Neural cell (in vitro differentiated cells): ENCODE measurements at regions not wholly inside any gene's neighbourhood (a gene's known extent, or its start where the extent isn't known, plus 50 kb on each side); places are given as distances from the start of the nearest gene placed in this dataset.
A peak's percentile ranks its signal among the peaks of the same experiment; 100 is the strongest.

Source experiments
- H2AFZ ChIP-seq: fragments of 200-600, 300-800 bp; sonication (generic), shearing (Covaris generic); 2 replicates; pipeline ENCODE4 v1.6.0; 2014; ENCODE audit warnings: low read depth, mild to moderate bottlenecking, antibody characterized with exemption, low read length, moderate library complexity
- H3F3A ChIP-seq: fragments of 200-600 bp; shearing (Covaris generic); 2 replicates; pipeline ENCODE4 v1.6.1; 2016; ENCODE audit warnings: mild to moderate bottlenecking, moderate library complexity, mixed read lengths, antibody characterized with exemption, low read length; ENCODE audit not compliant: insufficient read depth, poor library complexity, severe bottlenecking
- H3K27ac ChIP-seq: fragments of 200-600, 300-800 bp; sonication (generic), shearing (Covaris generic); 2 replicates; pipeline ENCODE4 v1.5.1; 2014; ENCODE audit warnings: mild to moderate bottlenecking, low read length, moderate library complexity
- H3K27me3 ChIP-seq: fragments of 300-800, 200-600 bp; sonication (generic), shearing (Covaris generic); 2 replicates; pipeline ENCODE4 v1.6.0; 2014; ENCODE audit warnings: mild to moderate bottlenecking, low read depth, low read length, moderate library complexity; ENCODE audit not compliant: insufficient read depth
- H3K36me3 ChIP-seq: fragments of 300-800, 200-600 bp; sonication (generic), shearing (Covaris generic); 2 replicates; pipeline ENCODE4 v1.5.1; 2014; ENCODE audit warnings: mild to moderate bottlenecking, antibody characterized with exemption, low read length, moderate library complexity; ENCODE audit not compliant: insufficient read depth
- H3K4me2 ChIP-seq: fragments of 300-800, 200-600 bp; sonication (generic), shearing (Covaris generic); 2 replicates; pipeline ENCODE4 v1.6.0; 2014; ENCODE audit warnings: mild to moderate bottlenecking, low read length
- H3K4me3 ChIP-seq: fragments of 300-800, 200-600 bp; sonication (generic), shearing (Covaris generic); 2 replicates; pipeline ENCODE4 v1.5.1; 2014; ENCODE audit warnings: mild to moderate bottlenecking, low read length, moderate library complexity
- H3K79me2 ChIP-seq: fragments of 200-600 bp; shearing (Covaris generic); replicated peaks from 2 replicates; pipeline ENCODE4 v1.6.0; 2014; ENCODE audit warnings: mild to moderate bottlenecking, low read length, moderate library complexity; ENCODE audit not compliant: insufficient read depth
- H3K9ac ChIP-seq: fragments of 300-800, 200-600 bp; sonication (generic), shearing (Covaris generic); 2 replicates; pipeline ENCODE4 v1.6.1; 2016; ENCODE audit warnings: mild to moderate bottlenecking, low read length, mixed read lengths
- H3K9me2 ChIP-seq: fragments of 200-600 bp; shearing (Covaris generic); 2 replicates; pipeline ENCODE4 v1.6.1; 2016; ENCODE audit warnings: mild to moderate bottlenecking, low read length, mixed read lengths; ENCODE audit not compliant: insufficient read depth
- H3K9me3 ChIP-seq: fragments of 200-600, 300-800 bp; sonication (generic), shearing (Covaris generic); 2 replicates; pipeline ENCODE4 v1.6.1; 2016; ENCODE audit warnings: mild to moderate bottlenecking, mixed run types, low read length, moderate library complexity, mixed read lengths
- H4K20me1 ChIP-seq: fragments of 200-600 bp; shearing (Covaris generic); 2 replicates; pipeline ENCODE4 v1.6.1; 2016; ENCODE audit warnings: mild to moderate bottlenecking, mixed run types; ENCODE audit not compliant: insufficient read depth
- EP300 ChIP-seq: fragments of 450-650 bp; conservative IDR thresholded peaks from 2 replicates; pipeline ENCODE4 v1.6.1; 2014; ENCODE audit warnings: antibody characterized with exemption, mild to moderate bottlenecking, moderate library complexity; ENCODE audit not compliant: poor library complexity, severe bottlenecking
- EZH2 ChIP-seq: fragments of 200-600, 300-800 bp; shearing (Covaris generic), sonication (generic); IDR thresholded peaks from 2 replicates; pipeline ENCODE4 v1.6.1; 2014; ENCODE audit warnings: antibody characterized with exemption, low read length, borderline replicate concordance, mild to moderate bottlenecking; ENCODE audit not compliant: insufficient read depth, poor library complexity, severe bottlenecking
- MXI1 ChIP-seq: fragments of 450-650 bp; conservative IDR thresholded peaks from 2 replicates; pipeline ENCODE4 v1.6.1; 2014; ENCODE audit warnings: antibody characterized with exemption, mild to moderate bottlenecking; ENCODE audit not compliant: poor library complexity, severe bottlenecking
- POLR2AphosphoS5 ChIP-seq: IDR thresholded peaks from 2 replicates; pipeline ENCODE4 v1.6.1; 2012
- RAD21 ChIP-seq: fragments of 450-650 bp; conservative IDR thresholded peaks from 2 replicates; pipeline ENCODE4 v1.6.1; 2014; ENCODE audit warnings: antibody characterized with exemption, mild to moderate bottlenecking, moderate library complexity
- SMC3 ChIP-seq: fragments of 450-650 bp; conservative IDR thresholded peaks from 2 replicates; pipeline ENCODE4 v1.6.1; 2014; ENCODE audit warnings: antibody characterized with exemption, mild to moderate bottlenecking, moderate library complexity; ENCODE audit not compliant: poor library complexity
- TAF1 ChIP-seq: IDR thresholded peaks from 2 replicates; pipeline ENCODE4 v1.6.1; 2012; ENCODE audit warnings: low read depth
- TF ChIP-seq, protein P1 (sequence below): IDR thresholded peaks from 2 replicates; pipeline ENCODE4 v1.6.1; 2012; ENCODE audit warnings: borderline replicate concordance
- TF ChIP-seq, protein P2 (sequence below): fragments of 450-650 bp; IDR thresholded peaks from 2 replicates; pipeline ENCODE4 v1.5.1; 2014; ENCODE audit warnings: antibody characterized with exemption, mild to moderate bottlenecking, moderate library complexity; ENCODE audit not compliant: poor library complexity, severe bottlenecking

DNA sequence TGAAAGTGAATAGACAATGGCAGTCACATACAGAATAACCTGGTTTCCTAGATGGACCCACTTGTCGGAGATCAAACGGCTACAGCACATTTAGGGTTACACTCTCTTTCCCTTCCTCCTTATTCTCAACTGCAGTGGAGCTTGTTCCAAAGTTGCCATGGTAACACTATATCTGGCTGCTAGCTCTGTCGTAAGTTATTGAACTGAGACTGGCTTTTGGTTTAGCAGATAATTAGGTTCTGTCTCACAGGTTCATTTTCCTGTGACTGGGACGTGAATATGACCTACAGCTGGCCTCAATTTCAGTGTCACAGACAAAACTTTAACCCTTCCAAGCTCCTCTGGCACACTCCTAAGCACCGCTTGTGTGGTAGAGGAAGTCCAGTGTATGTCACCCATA lies 875.8 kb downstream of the USP25 start:
- Histone ChIP-seq H3K4me3 (peak overlapping the region; percentile 49), H3K27ac (peak overlapping the region; percentile 76)
- TF ChIP-seq MXI1 (no peak), POLR2AphosphoS5 (peak; percentile 52), SMC3 (peak; percentile 40), EP300 (peak; percentile 82), EZH2 (no peak), TAF1 (no peak), RAD21 (peak; percentile 50)
- TF ChIP-seq, protein P1, sequence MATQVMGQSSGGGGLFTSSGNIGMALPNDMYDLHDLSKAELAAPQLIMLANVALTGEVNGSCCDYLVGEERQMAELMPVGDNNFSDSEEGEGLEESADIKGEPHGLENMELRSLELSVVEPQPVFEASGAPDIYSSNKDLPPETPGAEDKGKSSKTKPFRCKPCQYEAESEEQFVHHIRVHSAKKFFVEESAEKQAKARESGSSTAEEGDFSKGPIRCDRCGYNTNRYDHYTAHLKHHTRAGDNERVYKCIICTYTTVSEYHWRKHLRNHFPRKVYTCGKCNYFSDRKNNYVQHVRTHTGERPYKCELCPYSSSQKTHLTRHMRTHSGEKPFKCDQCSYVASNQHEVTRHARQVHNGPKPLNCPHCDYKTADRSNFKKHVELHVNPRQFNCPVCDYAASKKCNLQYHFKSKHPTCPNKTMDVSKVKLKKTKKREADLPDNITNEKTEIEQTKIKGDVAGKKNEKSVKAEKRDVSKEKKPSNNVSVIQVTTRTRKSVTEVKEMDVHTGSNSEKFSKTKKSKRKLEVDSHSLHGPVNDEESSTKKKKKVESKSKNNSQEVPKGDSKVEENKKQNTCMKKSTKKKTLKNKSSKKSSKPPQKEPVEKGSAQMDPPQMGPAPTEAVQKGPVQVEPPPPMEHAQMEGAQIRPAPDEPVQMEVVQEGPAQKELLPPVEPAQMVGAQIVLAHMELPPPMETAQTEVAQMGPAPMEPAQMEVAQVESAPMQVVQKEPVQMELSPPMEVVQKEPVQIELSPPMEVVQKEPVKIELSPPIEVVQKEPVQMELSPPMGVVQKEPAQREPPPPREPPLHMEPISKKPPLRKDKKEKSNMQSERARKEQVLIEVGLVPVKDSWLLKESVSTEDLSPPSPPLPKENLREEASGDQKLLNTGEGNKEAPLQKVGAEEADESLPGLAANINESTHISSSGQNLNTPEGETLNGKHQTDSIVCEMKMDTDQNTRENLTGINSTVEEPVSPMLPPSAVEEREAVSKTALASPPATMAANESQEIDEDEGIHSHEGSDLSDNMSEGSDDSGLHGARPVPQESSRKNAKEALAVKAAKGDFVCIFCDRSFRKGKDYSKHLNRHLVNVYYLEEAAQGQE, result no peak
- TF ChIP-seq, protein P2, sequence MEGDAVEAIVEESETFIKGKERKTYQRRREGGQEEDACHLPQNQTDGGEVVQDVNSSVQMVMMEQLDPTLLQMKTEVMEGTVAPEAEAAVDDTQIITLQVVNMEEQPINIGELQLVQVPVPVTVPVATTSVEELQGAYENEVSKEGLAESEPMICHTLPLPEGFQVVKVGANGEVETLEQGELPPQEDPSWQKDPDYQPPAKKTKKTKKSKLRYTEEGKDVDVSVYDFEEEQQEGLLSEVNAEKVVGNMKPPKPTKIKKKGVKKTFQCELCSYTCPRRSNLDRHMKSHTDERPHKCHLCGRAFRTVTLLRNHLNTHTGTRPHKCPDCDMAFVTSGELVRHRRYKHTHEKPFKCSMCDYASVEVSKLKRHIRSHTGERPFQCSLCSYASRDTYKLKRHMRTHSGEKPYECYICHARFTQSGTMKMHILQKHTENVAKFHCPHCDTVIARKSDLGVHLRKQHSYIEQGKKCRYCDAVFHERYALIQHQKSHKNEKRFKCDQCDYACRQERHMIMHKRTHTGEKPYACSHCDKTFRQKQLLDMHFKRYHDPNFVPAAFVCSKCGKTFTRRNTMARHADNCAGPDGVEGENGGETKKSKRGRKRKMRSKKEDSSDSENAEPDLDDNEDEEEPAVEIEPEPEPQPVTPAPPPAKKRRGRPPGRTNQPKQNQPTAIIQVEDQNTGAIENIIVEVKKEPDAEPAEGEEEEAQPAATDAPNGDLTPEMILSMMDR, result no peak

DNA sequence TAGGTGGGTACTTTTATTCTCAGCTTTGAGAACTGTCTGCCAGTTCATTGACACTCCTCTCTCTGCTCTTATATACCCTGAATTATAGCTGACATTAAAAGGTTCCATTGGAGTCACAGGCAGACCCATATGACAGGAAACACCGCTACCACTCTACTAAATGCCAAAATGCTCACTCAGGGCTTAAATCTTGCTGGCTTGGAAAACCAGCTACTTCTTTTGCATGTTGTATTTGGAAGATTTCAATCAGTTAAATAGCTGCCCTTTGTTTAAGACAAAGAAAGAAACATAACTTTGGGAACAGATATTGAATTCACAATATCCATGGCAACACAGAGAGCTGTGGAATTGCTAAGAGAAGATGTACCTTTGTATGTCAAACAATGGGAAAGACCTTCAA lies 876.5 kb downstream of the USP25 start:
- H4K20me1 ChIP-seq, result no peaks in the 10 kb centered on the region
- no peaks in the 10 kb centered on the region for H3K9me2 ChIP-seq
- H2AFZ ChIP-seq, result no peak overlapping the region
- H3K4me3 ChIP-seq, result peak overlapping the region; percentile 22
- H3K9me3 ChIP-seq, result no peaks in the 10 kb centered on the region
- H3F3A ChIP-seq, result no peaks in the 10 kb centered on the region
- H3K79me2 ChIP-seq, result no peaks in the 10 kb centered on the region
- no peaks in the 10 kb centered on the region for H3K36me3 ChIP-seq
- H3K9ac ChIP-seq, result peak overlapping the region; percentile 14
- H3K27me3 ChIP-seq, result no peaks in the 10 kb centered on the region
- peak overlapping the region; percentile 76 for H3K27ac ChIP-seq
- TF ChIP-seq EP300 (peak; percentile 33), POLR2AphosphoS5 (no peak), RAD21 (no peak), EZH2 (no peak)
- peak overlapping the region; percentile 64 for H3K4me2 ChIP-seq

More for the DNA sequence above, 875.8 kb downstream of the USP25 start:
- Histone ChIP-seq H3K27me3 (no peaks in the 10 kb centered on the region), H3K9ac (peak overlapping the region; percentile 32), H3K9me2 (no peaks in the 10 kb centered on the region), H3K4me2 (peak overlapping the region; percentile 64), H4K20me1 (no peaks in the 10 kb centered on the region), H3K79me2 (no peaks in the 10 kb centered on the region), H3F3A (no peaks in the 10 kb centered on the region), H3K36me3 (no peaks in the 10 kb centered on the region), H2AFZ (no peak overlapping the region), H3K9me3 (no peaks in the 10 kb centered on the region)
